Mesothelial cell of epicardium (in vitro differentiated cells): ENCODE measurements at regions not wholly inside any gene's neighbourhood (a gene's known extent, or its start where the extent isn't known, plus 50 kb on each side); places are given as distances from the start of the nearest gene placed in this dataset.

Source experiments
- DNase-seq, 2 experiments: peaks; one replicate each; pipeline ENCODE4 v3.0.0; 2021; ENCODE audit warnings: low spot score in 2 of 2; ENCODE audit not compliant: unreplicated experiment in 2 of 2
- H3K27ac Mint-ChIP-seq: 2 replicates; pipeline ENCODE4 v1.8.0; 2021; ENCODE audit warnings: mixed read lengths
- H3K27me3 Mint-ChIP-seq: 2 replicates; pipeline ENCODE4 v1.8.0; 2021; ENCODE audit warnings: low read depth, mixed read lengths
- H3K36me3 Mint-ChIP-seq: 2 replicates; pipeline ENCODE4 v1.8.0; 2021; ENCODE audit warnings: mixed read lengths
- H3K4me1 Mint-ChIP-seq: 2 replicates; pipeline ENCODE4 v1.8.0; 2021; ENCODE audit warnings: mixed read lengths
- H3K4me3 Mint-ChIP-seq: 2 replicates; pipeline ENCODE4 v1.8.0; 2021; ENCODE audit warnings: mild to moderate bottlenecking, moderate library complexity, mixed read lengths
- H3K9me3 Mint-ChIP-seq: 2 replicates; pipeline ENCODE4 v1.8.0; 2021; ENCODE audit warnings: mixed read lengths
- TF ChIP-seq, protein P1 (sequence below): fragments of 200-600 bp; sonication (generic); IDR thresholded peaks from one replicate; pipeline ENCODE4 v1.5.0; 2021; ENCODE audit warnings: antibody characterized with exemption; ENCODE audit not compliant: unreplicated experiment

DNA sequence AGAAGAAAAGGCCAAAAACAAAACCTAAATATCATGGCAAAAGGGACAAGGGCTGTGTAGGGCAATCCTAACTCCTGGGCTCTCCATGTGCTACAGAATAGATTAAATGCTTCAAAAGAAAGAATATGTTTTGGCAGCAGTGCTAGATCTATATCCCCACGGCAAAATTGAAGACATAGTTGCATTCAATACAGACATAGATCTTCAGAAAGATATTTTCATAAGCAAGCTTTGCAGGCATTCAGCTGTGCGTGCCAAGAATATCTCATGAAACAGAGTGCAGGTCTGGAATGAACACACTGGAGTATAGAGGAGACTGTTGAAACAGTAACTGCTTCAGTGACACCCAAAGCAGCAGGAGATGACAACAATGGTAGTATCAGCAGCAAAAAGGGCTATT is 1476.9 kb downstream of the ARAP2 start:
- Mint-ChIP-seq H3K36me3 (no peaks in the 10 kb centered on the region), H3K27me3 (no peaks in the 10 kb centered on the region), H3K27ac (no peak overlapping the region), H3K4me3 (no peak overlapping the region), H3K4me1 (peaks cover 5% of the 10 kb centered on the region), H3K9me3 (no peaks in the 10 kb centered on the region)
- no peak for DNase-seq
- TF ChIP-seq, protein P1, sequence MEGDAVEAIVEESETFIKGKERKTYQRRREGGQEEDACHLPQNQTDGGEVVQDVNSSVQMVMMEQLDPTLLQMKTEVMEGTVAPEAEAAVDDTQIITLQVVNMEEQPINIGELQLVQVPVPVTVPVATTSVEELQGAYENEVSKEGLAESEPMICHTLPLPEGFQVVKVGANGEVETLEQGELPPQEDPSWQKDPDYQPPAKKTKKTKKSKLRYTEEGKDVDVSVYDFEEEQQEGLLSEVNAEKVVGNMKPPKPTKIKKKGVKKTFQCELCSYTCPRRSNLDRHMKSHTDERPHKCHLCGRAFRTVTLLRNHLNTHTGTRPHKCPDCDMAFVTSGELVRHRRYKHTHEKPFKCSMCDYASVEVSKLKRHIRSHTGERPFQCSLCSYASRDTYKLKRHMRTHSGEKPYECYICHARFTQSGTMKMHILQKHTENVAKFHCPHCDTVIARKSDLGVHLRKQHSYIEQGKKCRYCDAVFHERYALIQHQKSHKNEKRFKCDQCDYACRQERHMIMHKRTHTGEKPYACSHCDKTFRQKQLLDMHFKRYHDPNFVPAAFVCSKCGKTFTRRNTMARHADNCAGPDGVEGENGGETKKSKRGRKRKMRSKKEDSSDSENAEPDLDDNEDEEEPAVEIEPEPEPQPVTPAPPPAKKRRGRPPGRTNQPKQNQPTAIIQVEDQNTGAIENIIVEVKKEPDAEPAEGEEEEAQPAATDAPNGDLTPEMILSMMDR, result no peak

DNA sequence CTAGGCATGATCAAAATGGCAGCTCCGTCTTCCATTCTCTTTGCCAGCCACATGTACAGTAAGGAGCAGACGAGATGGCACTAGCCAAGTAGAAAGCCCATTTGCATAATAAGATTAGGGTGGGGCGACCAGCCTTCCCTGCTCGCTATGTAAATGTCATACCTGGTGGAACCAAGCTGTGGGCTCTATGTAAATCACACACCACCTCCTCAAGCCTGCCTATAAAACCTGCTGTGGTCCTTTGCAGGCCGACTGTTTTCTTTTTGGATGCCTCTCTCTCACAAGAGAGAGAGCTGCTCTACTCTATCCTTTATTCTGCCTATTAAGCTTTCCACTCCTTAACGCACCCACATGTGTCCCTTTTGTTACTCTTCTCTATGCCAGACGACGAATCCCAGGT is 1472.7 kb downstream of the ARAP2 start:
- Mint-ChIP-seq H3K36me3 (no peaks in the 10 kb centered on the region), H3K4me3 (no peak overlapping the region), H3K27me3 (no peaks in the 10 kb centered on the region), H3K27ac (no peak overlapping the region), H3K4me1 (peaks cover 5% of the 10 kb centered on the region), H3K9me3 (peaks cover 2% of the 10 kb centered on the region)
- no peak for DNase-seq
- TF ChIP-seq, protein P1, result no peak

DNA sequence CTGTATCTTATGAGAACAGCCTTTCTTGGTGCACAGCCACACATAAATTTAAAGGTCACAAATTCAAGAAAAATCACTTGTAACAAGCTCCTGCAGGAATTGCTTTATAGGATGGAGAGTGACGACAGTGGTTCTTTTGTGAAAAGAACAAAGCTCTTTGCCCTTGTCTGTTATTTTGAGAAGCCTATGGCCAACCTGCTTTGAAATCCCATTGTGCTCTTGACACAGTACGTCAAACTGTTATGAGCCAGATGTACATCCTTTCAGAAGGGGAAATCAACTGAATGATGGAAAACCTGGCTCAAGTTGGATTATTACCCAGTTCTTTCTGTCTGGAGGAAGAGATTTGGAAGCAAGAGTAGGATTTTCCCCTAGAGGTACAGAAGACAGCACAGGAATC is 1454.2 kb downstream of the ARAP2 start:
- Mint-ChIP-seq H3K4me3 (no peak overlapping the region), H3K4me1 (no peaks in the 10 kb centered on the region), H3K36me3 (no peaks in the 10 kb centered on the region), H3K27ac (no peak overlapping the region), H3K27me3 (no peaks in the 10 kb centered on the region), H3K9me3 (no peaks in the 10 kb centered on the region)
- no peak for DNase-seq
- TF ChIP-seq, protein P1, result no peak

DNA sequence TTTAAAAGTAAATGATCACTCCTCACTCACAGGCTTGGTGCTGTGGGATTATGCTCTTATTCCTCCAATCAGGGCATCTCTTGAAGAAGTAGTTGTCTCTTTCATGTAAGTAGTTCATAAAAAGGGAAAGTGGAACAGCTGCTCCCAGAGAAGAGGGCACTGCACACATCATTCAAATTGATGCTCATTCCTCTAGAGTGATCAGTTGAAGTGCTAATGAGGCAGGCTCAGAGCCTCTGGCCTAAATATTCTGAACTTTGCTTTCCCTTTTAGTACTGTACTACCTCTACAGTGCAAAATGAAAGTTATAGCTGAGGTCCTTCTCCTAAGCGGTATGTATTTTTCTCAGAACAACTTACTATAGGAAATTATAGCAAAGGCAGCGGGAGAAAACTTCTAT is 1453.1 kb downstream of the ARAP2 start:
- Mint-ChIP-seq H3K4me1 (no peaks in the 10 kb centered on the region), H3K9me3 (no peaks in the 10 kb centered on the region), H3K4me3 (no peak overlapping the region), H3K36me3 (no peaks in the 10 kb centered on the region), H3K27me3 (no peaks in the 10 kb centered on the region), H3K27ac (no peak overlapping the region)
- no peak for DNase-seq
- TF ChIP-seq, protein P1, result no peak

DNA sequence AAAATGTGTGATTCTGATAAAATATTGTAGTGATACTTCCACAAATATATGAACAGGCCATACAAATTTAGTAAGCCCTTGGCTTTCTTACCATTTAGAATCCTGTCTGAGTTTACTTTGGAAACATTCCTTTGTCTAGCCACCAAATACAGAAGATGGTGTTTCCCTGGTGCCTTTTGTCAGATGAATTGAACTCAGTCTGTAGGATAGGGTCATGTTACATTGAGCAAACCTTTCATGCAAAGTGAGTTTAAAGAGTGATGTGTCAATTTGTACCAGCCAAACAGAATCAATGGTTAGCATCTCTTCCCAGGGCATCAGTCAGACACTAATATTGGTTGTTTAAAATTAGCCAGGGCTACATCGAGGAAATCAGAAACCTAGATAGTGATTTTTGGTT is 1443.4 kb downstream of the ARAP2 start:
- TF ChIP-seq, protein P1, result no peak
- no peaks in the 10 kb centered on the region for H3K36me3 Mint-ChIP-seq
- H3K9me3 Mint-ChIP-seq, result no peaks in the 10 kb centered on the region
- H3K4me3 Mint-ChIP-seq, result no peak overlapping the region
- H3K4me1 Mint-ChIP-seq, result no peaks in the 10 kb centered on the region
- H3K27ac Mint-ChIP-seq, result no peak overlapping the region
- H3K27me3 Mint-ChIP-seq, result no peaks in the 10 kb centered on the region
- no peak for DNase-seq

DNA sequence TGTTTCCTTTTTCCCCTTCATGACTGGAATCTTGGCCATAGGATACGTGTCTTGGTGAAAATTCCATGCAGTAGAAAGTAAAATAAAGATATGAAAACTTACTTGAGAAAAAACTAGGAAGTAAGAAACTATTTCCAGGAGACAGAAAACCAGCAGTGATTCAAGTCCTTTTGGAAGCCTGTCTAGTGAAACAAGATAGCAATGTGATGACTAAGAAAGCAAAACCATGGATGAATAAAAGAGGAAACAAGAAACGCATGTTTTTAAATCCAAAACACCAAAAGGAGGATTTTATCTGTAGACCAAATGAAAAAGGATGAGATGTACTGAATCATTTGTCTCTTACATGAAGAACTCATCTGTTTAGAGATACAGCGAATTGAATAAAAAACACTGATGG is 1430.0 kb downstream of the ARAP2 start:
- H3K4me3 Mint-ChIP-seq, result no peak overlapping the region
- no peak for DNase-seq
- H3K4me1 Mint-ChIP-seq, result no peaks in the 10 kb centered on the region
- no peaks in the 10 kb centered on the region for H3K27me3 Mint-ChIP-seq
- TF ChIP-seq, protein P1, result no peak
- H3K36me3 Mint-ChIP-seq, result no peaks in the 10 kb centered on the region
- H3K27ac Mint-ChIP-seq, result no peak overlapping the region
- H3K9me3 Mint-ChIP-seq, result no peaks in the 10 kb centered on the region
